DOHH2 (cell line): ENCODE measurements at regions not wholly inside any gene's neighbourhood (a gene's known extent, or its start where the extent isn't known, plus 50 kb on each side); places are given as distances from the start of the nearest gene placed in this dataset.

Experiments used
- H3F3A ChIP-seq: fragments of 200-600 bp; sonication (generic), shearing (Covaris generic); 2 replicates; pipeline ENCODE4 v1.6.0; 2016; ENCODE audit warnings: antibody characterized with exemption, mild to moderate bottlenecking; ENCODE audit not compliant: control insufficient read depth, insufficient read depth
- H3K27ac ChIP-seq: fragments of 200-600 bp; sonication (generic); 2 replicates; pipeline ENCODE4 v1.5.1; 2014; ENCODE audit warnings: low read depth, mild to moderate bottlenecking, low read length, moderate library complexity
- H3K27me3 ChIP-seq: fragments of 200-600 bp; sonication (generic); 2 replicates; pipeline ENCODE4 v1.6.1; 2014; ENCODE audit warnings: mild to moderate bottlenecking, low read length, mixed read lengths; ENCODE audit not compliant: control insufficient read depth
- H3K36me3 ChIP-seq: fragments of 200-600 bp; sonication (generic); 2 replicates; pipeline ENCODE4 v1.6.1; 2014; ENCODE audit warnings: mild to moderate bottlenecking, low read length, moderate library complexity, mixed read lengths; ENCODE audit not compliant: control insufficient read depth
- H3K4me1 ChIP-seq: fragments of 200-600 bp; sonication (generic); 2 replicates; pipeline ENCODE4 v1.6.1; 2014; ENCODE audit warnings: mild to moderate bottlenecking, low read length, mixed read lengths; ENCODE audit not compliant: control insufficient read depth
- H3K4me2 ChIP-seq: fragments of 200-600 bp; sonication (generic); 2 replicates; pipeline ENCODE4 v1.6.0; 2014; ENCODE audit warnings: mild to moderate bottlenecking, low read length, moderate library complexity
- H3K4me3 ChIP-seq: fragments of 200-600 bp; sonication (generic); 2 replicates; pipeline ENCODE4 v1.5.1; 2014; ENCODE audit warnings: mild to moderate bottlenecking, low read length, mixed read lengths
- H3K79me2 ChIP-seq: fragments of 200-600 bp; sonication (generic); 2 replicates; pipeline ENCODE4 v1.6.1; 2014; ENCODE audit warnings: mild to moderate bottlenecking, low read length, mixed read lengths; ENCODE audit not compliant: control insufficient read depth
- H3K9me2 ChIP-seq: fragments of 200-600 bp; sonication (generic); replicated peaks from 2 replicates; pipeline ENCODE4 v1.6.1; 2014; ENCODE audit warnings: mild to moderate bottlenecking, low read length, mixed read lengths; ENCODE audit not compliant: control insufficient read depth
- H3K9me3 ChIP-seq: fragments of 200-600 bp; sonication (generic); 2 replicates; pipeline ENCODE4 v1.6.1; 2014; ENCODE audit warnings: antibody characterized with exemption, low read length, mixed read lengths; ENCODE audit not compliant: control insufficient read depth, insufficient read depth
- H4K20me1 ChIP-seq: fragments of 200-600 bp; sonication (generic); 2 replicates; pipeline ENCODE4 v1.6.0; 2014; ENCODE audit warnings: low read depth, mild to moderate bottlenecking, antibody characterized with exemption, low read length, moderate library complexity; ENCODE audit not compliant: control insufficient read depth, insufficient read depth
- CTCF ChIP-seq: fragments of 200-600 bp; sonication (generic); IDR thresholded peaks from one replicate; pipeline ENCODE4 v1.5.1; 2014; ENCODE audit warnings: antibody characterized with exemption, mild to moderate bottlenecking, low read depth, low read length; ENCODE audit not compliant: poor library complexity, severe bottlenecking
- EZH2phosphoT487 ChIP-seq: fragments of 200-600 bp; sonication (generic); IDR thresholded peaks from 2 replicates; pipeline ENCODE4 v1.6.1; 2017; ENCODE audit warnings: borderline replicate concordance, mild to moderate bottlenecking, antibody characterized with exemption, low read length, moderate library complexity, mixed read lengths

DNA sequence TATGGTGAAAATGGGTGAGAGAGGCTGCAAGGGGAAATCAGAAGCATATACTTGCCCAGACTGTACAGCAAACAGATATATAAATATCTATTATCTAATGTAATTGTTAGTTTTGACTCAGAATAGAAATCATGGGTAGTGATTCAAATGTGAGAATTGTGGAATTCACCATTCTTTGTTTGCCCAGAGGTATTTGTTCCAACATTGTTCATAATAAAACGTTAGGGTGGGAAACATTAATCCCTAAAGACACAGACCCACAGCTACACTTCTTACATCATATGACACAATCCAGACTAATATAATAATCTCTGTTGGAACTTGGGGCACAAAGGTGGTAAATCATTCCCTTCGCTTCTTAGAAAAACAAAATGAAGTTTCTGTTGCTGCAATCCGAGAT is 646.5 kb upstream of the SLITRK6 start:
- Histone ChIP-seq H3K9me3 (no peaks in the 10 kb centered on the region), H3K79me2 (no peaks in the 10 kb centered on the region), H3K9me2 (no peaks in the 10 kb centered on the region), H4K20me1 (no peaks in the 10 kb centered on the region), H3K27me3 (no peaks in the 10 kb centered on the region), H3K4me3 (no peak overlapping the region), H3K4me2 (no peak overlapping the region), H3F3A (no peaks in the 10 kb centered on the region), H3K4me1 (no peaks in the 10 kb centered on the region), H3K36me3 (no peaks in the 10 kb centered on the region), H3K27ac (no peak overlapping the region)
- no peak for TF ChIP-seq EZH2phosphoT487
- TF ChIP-seq CTCF = no peak

GRCh38 chr13:86446311-86446710 is 647.1 kb upstream of the SLITRK6 start:
- no peaks in the 10 kb centered on the region for H3K9me2 ChIP-seq
- no peak overlapping the region for H3K4me2 ChIP-seq
- H3K4me1 ChIP-seq = no peaks in the 10 kb centered on the region
- no peak overlapping the region for H3K27ac ChIP-seq
- H3K4me3 ChIP-seq = no peak overlapping the region
- no peaks in the 10 kb centered on the region for H3K36me3 ChIP-seq
- H4K20me1 ChIP-seq = no peaks in the 10 kb centered on the region
- no peaks in the 10 kb centered on the region for H3F3A ChIP-seq
- no peaks in the 10 kb centered on the region for H3K79me2 ChIP-seq
- H3K9me3 ChIP-seq = no peaks in the 10 kb centered on the region
- TF ChIP-seq EZH2phosphoT487 (no peak), CTCF (no peak)
- H3K27me3 ChIP-seq = no peaks in the 10 kb centered on the region

DNA sequence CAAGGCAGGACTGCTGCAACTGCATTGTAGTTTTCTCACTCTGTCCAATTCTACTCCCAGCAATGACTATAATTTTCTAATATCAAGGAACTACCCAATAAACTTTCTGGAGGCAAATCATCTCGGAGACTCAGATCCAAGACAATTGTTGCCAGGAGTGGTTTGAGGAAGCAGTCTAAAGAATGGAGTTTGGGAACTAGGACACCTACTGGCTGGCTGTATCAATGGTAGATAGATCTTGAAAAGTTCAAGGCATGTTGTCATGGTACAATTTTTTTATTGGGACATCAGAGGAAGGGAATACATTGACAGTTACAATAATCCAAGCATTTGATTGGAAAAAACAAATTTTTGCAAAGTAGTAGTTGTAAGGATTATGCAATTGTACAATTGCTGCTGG is 648.3 kb upstream of the SLITRK6 start:
- H4K20me1 ChIP-seq = no peaks in the 10 kb centered on the region
- no peaks in the 10 kb centered on the region for H3K27me3 ChIP-seq
- no peak overlapping the region for H3K4me2 ChIP-seq
- no peak overlapping the region for H3K27ac ChIP-seq
- no peaks in the 10 kb centered on the region for H3K9me3 ChIP-seq
- no peak for TF ChIP-seq CTCF
- no peak for TF ChIP-seq EZH2phosphoT487
- H3K9me2 ChIP-seq = no peaks in the 10 kb centered on the region
- H3K79me2 ChIP-seq = no peaks in the 10 kb centered on the region
- no peaks in the 10 kb centered on the region for H3K4me1 ChIP-seq
- no peaks in the 10 kb centered on the region for H3F3A ChIP-seq
- H3K4me3 ChIP-seq = no peak overlapping the region
- H3K36me3 ChIP-seq = no peaks in the 10 kb centered on the region

DNA sequence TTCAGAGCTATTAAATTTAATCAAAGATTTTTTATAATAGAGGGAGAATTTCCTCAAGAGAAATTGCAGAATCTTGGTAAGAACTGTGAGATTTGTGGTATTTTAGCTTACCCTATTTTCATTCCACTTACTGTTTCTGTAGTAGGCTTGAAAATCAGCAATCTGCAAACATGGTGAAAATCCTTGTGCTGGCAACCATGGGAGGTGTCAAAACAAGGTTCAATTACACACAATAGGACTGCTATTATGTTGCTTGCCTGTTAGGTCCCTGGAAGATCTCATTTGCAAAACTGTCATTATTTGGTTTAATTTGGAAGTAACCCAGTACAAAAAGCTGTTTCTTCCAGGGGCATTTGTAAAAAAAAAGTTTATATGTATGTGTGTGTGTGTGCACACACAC is 662.8 kb upstream of the SLITRK6 start:
- Histone ChIP-seq H3K79me2 (no peaks in the 10 kb centered on the region), H3K4me3 (no peak overlapping the region), H3K4me1 (no peaks in the 10 kb centered on the region), H3K27ac (no peak overlapping the region), H4K20me1 (no peaks in the 10 kb centered on the region), H3K9me3 (no peaks in the 10 kb centered on the region), H3K9me2 (no peaks in the 10 kb centered on the region), H3F3A (no peaks in the 10 kb centered on the region), H3K4me2 (no peak overlapping the region), H3K36me3 (no peaks in the 10 kb centered on the region), H3K27me3 (no peaks in the 10 kb centered on the region)
- TF ChIP-seq CTCF (no peak), EZH2phosphoT487 (no peak)
